Upper lobe of left lung (tissue), 6 donors: ENCODE measurements at regions not wholly inside any gene's neighbourhood (a gene's known extent, or its start where the extent isn't known, plus 50 kb on each side); places are given as distances from the start of the nearest gene placed in this dataset.
A peak's percentile ranks its signal among the peaks of the same experiment; 100 is the strongest.

Experiments used
- ATAC-seq, 2 donors: fragments of 200-7000 bp; cut with Tn5 transposase; one replicate each; pipeline ENCODE4 v1.9.1; 2022; ENCODE audit warnings: mild to moderate bottlenecking in 2 of 2, moderate library complexity in 2 of 2; ENCODE audit not compliant: low FRiP score in 2 of 2
- DNase-seq, 2 donors: peaks; one replicate each; pipeline ENCODE4 v3.0.0-alpha.2; 2019 to 2020
- H3K27ac ChIP-seq, 4 donors: fragments of 200-600 bp; sonication (generic); one replicate each; pipeline ENCODE4 v1.5.1; 2016 to 2019
- H3K27me3 ChIP-seq, 4 donors: fragments of 200-600 bp; sonication (generic); one replicate each; pipeline ENCODE4 v1.5.1; 2017 to 2019
- H3K36me3 ChIP-seq, 4 donors: fragments of 200-600 bp; sonication (generic); one replicate each; pipeline ENCODE4 v1.5.1; 2016 to 2019
- H3K4me1 ChIP-seq, 4 donors: fragments of 200-600 bp; sonication (generic); one replicate each; pipeline ENCODE4 v1.5.1; 2018 to 2019
- H3K4me3 ChIP-seq, 4 donors: fragments of 200-600 bp; sonication (generic); one replicate each; pipeline ENCODE4 v1.5.1; 2017 to 2019; ENCODE audit warnings: mild to moderate bottlenecking in 2 of 4, moderate library complexity in 1 of 4
- H3K9me3 ChIP-seq, 4 donors: fragments of 200-600 bp; sonication (generic); one replicate each; pipeline ENCODE4 v1.5.1; 2018 to 2019
- EP300 ChIP-seq, 4 donors: sonication (generic); formaldehyde crosslinking; IDR thresholded peaks; one replicate each; pipeline ENCODE4 v1.5.1; 2017; ENCODE audit warnings: antibody characterized with exemption in 4 of 4, control low read depth in 2 of 4
- POLR2A ChIP-seq, 4 donors: fragments of 450-650 bp; IDR thresholded peaks; one replicate each; pipeline ENCODE4 v1.5.1; 2016 to 2017; ENCODE audit warnings: antibody characterized with exemption in 4 of 4, mild to moderate bottlenecking in 2 of 4
- POLR2AphosphoS5 ChIP-seq, 2 donors: sonication (generic); formaldehyde crosslinking; IDR thresholded peaks; one replicate each; pipeline ENCODE4 v1.5.1; 2017; ENCODE audit warnings: antibody characterized with exemption in 2 of 2
- WGBS, 2 donors: methylation state at CpG; one replicate each; pipeline ENCODE4 v1.1.5; 2017 to 2018; 5-methylcytosine and 5-hydroxymethylcytosine counted together
- TF ChIP-seq, protein P1 (sequence below), 6 experiments: fragments of 450-650 bp in 4 of 6; fragments of 200-600 bp in 2 of 6; sonication (generic) in 2 of 6; IDR thresholded peaks; one replicate each; pipeline ENCODE4 v1.5.1; 2016 to 2019; ENCODE audit warnings: antibody characterized with exemption in 6 of 6
- donor health status: DM: no; HTN: no; CAD: no; lungs with moderate emphysema.
- donor health status: DM: no; HTN: yes; CAD: no; lungs with severe emphysema.

DNA sequence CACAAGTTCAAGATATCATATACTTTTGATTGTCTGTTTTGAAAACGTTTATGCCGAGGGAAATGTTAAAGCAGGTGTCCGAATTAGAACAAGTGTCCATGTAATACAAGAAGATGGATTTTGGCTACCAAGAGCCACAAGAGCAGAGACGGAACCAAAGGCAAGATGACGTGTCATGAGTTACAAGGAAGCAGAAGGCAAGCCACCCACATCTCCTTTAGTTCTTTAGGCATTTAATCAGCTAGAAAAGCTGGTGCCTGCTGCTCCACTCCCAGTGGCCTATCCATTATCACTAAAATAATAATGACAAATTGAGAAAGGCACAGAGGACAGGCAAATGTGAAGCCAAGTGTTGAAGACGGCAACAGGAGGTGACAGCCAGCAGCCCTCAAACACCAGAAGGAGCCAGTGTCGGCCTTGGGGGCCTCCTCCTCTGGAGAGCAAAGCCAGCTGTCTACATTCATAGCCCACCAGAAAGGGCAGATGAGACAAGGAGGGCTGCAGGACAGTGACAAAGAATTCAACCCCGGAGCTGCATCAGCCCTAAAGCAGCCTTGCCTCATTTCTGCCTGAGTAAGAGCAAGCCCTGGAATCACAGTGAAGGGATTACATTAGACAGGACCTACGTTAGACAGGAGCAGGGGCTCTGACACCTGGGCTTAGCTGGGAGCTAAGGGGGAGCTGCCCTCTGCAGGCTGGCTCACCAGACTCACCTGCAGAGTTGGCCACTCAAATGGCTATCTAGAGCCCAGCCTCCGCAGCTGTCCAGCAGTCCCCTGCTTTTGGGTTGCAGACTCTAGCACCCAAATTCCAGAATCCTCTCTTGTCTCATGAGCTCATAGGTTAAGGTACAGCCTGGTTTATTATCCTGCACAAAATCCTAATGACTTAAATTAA is 569.9 kb downstream of the UQCRFS1 start:
- no peak overlapping the region for H3K27ac ChIP-seq
- H3K27me3 ChIP-seq, result no peaks in the 10 kb centered on the region
- H3K36me3 ChIP-seq, result no peaks in the 10 kb centered on the region
- H3K9me3 ChIP-seq, result no peaks in the 10 kb centered on the region
- no peaks in the 10 kb centered on the region for H3K4me1 ChIP-seq
- no peak for ATAC-seq
- TF ChIP-seq EP300 (IDR thresholded peaks at IDR 0.05) (no peak), POLR2A (IDR thresholded peaks at IDR 0.05) (no peak), POLR2AphosphoS5 (IDR thresholded peaks at IDR 0.05) (no peak)
- TF ChIP-seq, protein P1, sequence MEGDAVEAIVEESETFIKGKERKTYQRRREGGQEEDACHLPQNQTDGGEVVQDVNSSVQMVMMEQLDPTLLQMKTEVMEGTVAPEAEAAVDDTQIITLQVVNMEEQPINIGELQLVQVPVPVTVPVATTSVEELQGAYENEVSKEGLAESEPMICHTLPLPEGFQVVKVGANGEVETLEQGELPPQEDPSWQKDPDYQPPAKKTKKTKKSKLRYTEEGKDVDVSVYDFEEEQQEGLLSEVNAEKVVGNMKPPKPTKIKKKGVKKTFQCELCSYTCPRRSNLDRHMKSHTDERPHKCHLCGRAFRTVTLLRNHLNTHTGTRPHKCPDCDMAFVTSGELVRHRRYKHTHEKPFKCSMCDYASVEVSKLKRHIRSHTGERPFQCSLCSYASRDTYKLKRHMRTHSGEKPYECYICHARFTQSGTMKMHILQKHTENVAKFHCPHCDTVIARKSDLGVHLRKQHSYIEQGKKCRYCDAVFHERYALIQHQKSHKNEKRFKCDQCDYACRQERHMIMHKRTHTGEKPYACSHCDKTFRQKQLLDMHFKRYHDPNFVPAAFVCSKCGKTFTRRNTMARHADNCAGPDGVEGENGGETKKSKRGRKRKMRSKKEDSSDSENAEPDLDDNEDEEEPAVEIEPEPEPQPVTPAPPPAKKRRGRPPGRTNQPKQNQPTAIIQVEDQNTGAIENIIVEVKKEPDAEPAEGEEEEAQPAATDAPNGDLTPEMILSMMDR (IDR thresholded peaks at IDR 0.05), result no peak
- WGBS, 2 donors, result 63 to 79% methylated on average over 10 of the region's 10 CpGs
- H3K4me3 ChIP-seq, result no peak overlapping the region
- no peak for DNase-seq

DNA sequence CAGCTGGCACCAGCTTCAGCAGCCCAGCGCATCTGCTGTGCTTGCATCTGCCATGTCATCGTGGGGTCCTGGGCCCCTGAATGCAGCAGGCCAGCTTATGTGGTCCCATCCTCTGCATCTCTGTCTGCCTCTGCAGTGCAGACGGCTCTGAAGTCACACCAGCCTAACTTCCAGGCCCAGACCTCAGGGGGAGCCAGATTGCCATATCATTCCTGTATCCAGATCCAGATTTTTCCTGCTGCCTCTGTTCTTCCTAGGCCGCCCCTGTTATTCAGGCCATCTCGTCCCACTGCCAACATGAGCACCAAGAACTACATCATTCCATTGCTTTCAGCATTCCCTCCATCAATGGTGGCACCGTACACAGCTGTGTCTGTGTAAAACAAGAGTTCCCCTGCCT is 571.6 kb downstream of the UQCRFS1 start:
- no peaks in the 10 kb centered on the region for H3K36me3 ChIP-seq
- no peaks in the 10 kb centered on the region for H3K4me1 ChIP-seq
- ATAC-seq (no peak), DNase-seq (peak in 1 of 2 donors; percentile 32)
- TF ChIP-seq POLR2A (IDR thresholded peaks at IDR 0.05) (no peak), POLR2AphosphoS5 (IDR thresholded peaks at IDR 0.05) (no peak), EP300 (IDR thresholded peaks at IDR 0.05) (no peak)
- TF ChIP-seq, protein P1 (IDR thresholded peaks at IDR 0.05), result no peak
- WGBS, 2 donors, result 76 to 78% methylated on average over 6 of the region's 6 CpGs
- no peaks in the 10 kb centered on the region for H3K27me3 ChIP-seq
- H3K27ac ChIP-seq, result no peak overlapping the region
- H3K9me3 ChIP-seq, result no peaks in the 10 kb centered on the region
- H3K4me3 ChIP-seq, result no peak overlapping the region

DNA sequence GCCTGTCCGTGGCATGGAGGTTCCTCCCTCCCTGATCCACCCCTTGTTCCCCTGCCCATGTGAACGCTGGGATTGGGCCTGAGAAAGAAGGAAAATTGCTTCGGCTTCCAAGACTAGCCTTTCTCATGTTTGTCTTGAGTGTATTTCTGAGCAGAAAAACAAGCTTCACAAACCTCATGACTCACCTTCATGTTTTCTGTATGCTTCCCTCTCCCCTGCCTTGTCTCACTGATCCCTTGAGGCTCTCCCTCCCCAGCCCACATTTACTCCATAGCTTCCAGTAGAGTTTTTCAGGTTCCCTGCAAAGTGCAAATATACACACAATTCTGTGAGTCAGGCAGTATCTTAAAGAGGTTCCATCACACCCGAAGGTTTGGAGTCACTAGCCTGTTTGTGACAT is 572.4 kb downstream of the UQCRFS1 start:
- H3K27me3 ChIP-seq, result no peaks in the 10 kb centered on the region
- 76 to 78% methylated on average over 4 of the region's 4 CpGs for WGBS, 2 donors
- H3K27ac ChIP-seq, result no peak overlapping the region
- no peaks in the 10 kb centered on the region for H3K4me1 ChIP-seq
- no peaks in the 10 kb centered on the region for H3K36me3 ChIP-seq
- DNase-seq (no peak), ATAC-seq (no peak)
- no peak overlapping the region for H3K4me3 ChIP-seq
- no peak for TF ChIP-seq POLR2AphosphoS5 (IDR thresholded peaks at IDR 0.05)
- no peak for TF ChIP-seq EP300 (IDR thresholded peaks at IDR 0.05)
- no peak for TF ChIP-seq POLR2A (IDR thresholded peaks at IDR 0.05)
- TF ChIP-seq, protein P1 (IDR thresholded peaks at IDR 0.05), result no peak
- no peaks in the 10 kb centered on the region for H3K9me3 ChIP-seq

DNA sequence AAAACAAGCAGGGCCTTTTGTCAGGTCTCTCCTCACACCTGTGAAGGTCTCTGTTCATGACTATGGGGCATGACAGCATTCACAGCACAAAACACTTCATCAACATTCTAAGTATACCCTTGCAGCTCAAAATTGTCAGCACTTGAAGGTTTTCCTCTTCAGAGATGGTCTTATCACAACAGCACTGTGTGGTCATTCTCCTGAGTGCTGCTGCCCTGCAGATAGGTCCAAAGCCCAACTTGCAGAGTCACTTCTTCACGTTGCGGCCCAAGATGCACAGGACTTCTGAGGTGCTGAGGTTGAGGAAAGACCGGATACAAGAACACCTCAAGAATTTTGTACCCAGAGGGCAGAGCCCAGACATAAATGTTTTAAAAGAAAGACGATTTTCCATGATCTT is 574.5 kb downstream of the UQCRFS1 start:
- WGBS, 2 donors, result 80 to 83% methylated on average over 4 of the region's 4 CpGs
- DNase-seq, result no peak

More for the DNA sequence above, 574.5 kb downstream of the UQCRFS1 start:
- no peaks in the 10 kb centered on the region for H3K36me3 ChIP-seq
- no peaks in the 10 kb centered on the region for H3K4me1 ChIP-seq
- ATAC-seq, result no peak
- no peak for TF ChIP-seq POLR2AphosphoS5 (IDR thresholded peaks at IDR 0.05)
- no peak for TF ChIP-seq POLR2A (IDR thresholded peaks at IDR 0.05)
- TF ChIP-seq, protein P1 (IDR thresholded peaks at IDR 0.05), result no peak
- no peak for TF ChIP-seq EP300 (IDR thresholded peaks at IDR 0.05)
- H3K27me3 ChIP-seq, result no peaks in the 10 kb centered on the region
- H3K27ac ChIP-seq, result no peak overlapping the region
- H3K9me3 ChIP-seq, result no peaks in the 10 kb centered on the region
- H3K4me3 ChIP-seq, result no peak overlapping the region
